ENCODE measurements at regions not wholly inside any gene's neighbourhood (a gene's known extent, or its start where the extent isn't known, plus 50 kb on each side); places are given as distances from the start of the nearest gene placed in this dataset.

GRCh38 chr21:16535102-16535422 is 805.3 kb downstream of the USP25 start:
- TF ChIP-seq EZH2 (IDR thresholded peaks at IDR 0.05; ENCODE audit: insufficient read depth, poor library complexity, severe bottlenecking) (no peak), EZH2phosphoT487 (IDR thresholded peaks at IDR 0.05; ENCODE audit: insufficient read depth, low read depth) (no peak)

Data from GM23248 (cell line).